Left lung (tissue), 4 donors: ENCODE measurements at regions not wholly inside any gene's neighbourhood (a gene's known extent, or its start where the extent isn't known, plus 50 kb on each side); places are given as distances from the start of the nearest gene placed in this dataset.

ENCODE experiments used
- ATAC-seq: fragments of 200-7000 bp; cut with Tn5 transposase; one replicate; pipeline ENCODE4 v1.9.1; 2020; ENCODE audit warnings: moderate library complexity
- DNase-seq, 4 donors: peaks; one replicate each; pipeline ENCODE4 v3.0.0-alpha.2; 2013 to 2020
- H3K27ac ChIP-seq, 2 donors: fragments of 200-600 bp; sonication (generic) in 1 of 2; one replicate each; pipeline versions ENCODE4 v1.5.0 to v1.8.0; 2020 to 2021
- H3K27me3 ChIP-seq, 2 donors: fragments of 200-600 bp; sonication (generic) in 1 of 2; one replicate each; pipeline versions ENCODE4 v1.5.0 to v1.8.0; 2020 to 2021
- H3K36me3 ChIP-seq, 2 donors: fragments of 200-600 bp; sonication (generic) in 1 of 2; one replicate each; pipeline versions ENCODE4 v1.5.0 to v1.8.0; 2020 to 2021
- H3K4me1 ChIP-seq, 2 donors: fragments of 200-600 bp; one replicate each; pipeline ENCODE4 v1.8.0; 2021
- H3K4me3 ChIP-seq, 2 donors: fragments of 200-600 bp; sonication (generic) in 1 of 2; one replicate each; pipeline versions ENCODE4 v1.5.0 to v1.8.0; 2020 to 2021; ENCODE audit warnings: mild to moderate bottlenecking in 1 of 2
- H3K9me3 ChIP-seq, 2 donors: fragments of 200-600 bp; sonication (generic) in 1 of 2; one replicate each; pipeline versions ENCODE4 v1.5.0 to v1.8.0; 2020 to 2021
- CTCF ChIP-seq, 2 donors: fragments of 200-600 bp; sonication (generic) in 1 of 2; IDR thresholded peaks; one replicate each; pipeline versions ENCODE4 v1.5.0 to v1.8.0; 2021; ENCODE audit warnings: antibody characterized with exemption in 2 of 2
- intact Hi-C, 2 donors: fragments of 100-400 bp; cut with DNase I; formaldehyde crosslinking; loops; one replicate each; pipeline versions ENCODE4 v1.11.2 to v1.14.2; 2022
- donor health status: DM: no; HTN: yes; CAD: no.
- donor health status: DM: no; HTN: no; CAD: no.

DNA sequence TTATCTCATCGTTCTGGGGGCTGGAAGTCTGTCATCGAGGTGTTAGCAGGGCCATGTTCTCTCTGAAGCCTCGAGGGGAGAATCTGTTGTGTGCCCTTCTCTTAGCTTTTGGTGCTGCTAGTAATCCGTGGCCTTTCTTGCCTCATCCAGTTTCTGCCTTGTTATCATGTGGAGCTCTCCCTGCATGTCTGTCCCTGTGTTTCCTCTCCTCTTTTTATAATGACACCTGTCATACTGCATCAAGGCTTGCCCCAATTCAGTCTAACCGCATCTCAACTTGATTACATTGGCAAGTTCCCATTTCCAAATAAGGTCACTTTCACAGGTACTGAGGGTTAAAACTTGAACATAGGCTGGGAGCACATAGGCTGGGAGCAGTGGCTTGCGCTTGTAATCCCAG is 82.6 kb upstream of the CNIH3 start:
- DNase-seq: no peak
- Histone ChIP-seq H3K9me3 (no peaks in the 10 kb centered on the region), H3K27ac (no peak overlapping the region), H3K4me3 (no peak overlapping the region), H3K36me3 (no peaks in the 10 kb centered on the region), H3K27me3 (no peaks in the 10 kb centered on the region), H3K4me1 (no peaks in the 10 kb centered on the region)
- no peak for ATAC-seq
- intact Hi-C loops: no loop called here
- TF ChIP-seq CTCF (IDR thresholded peaks at IDR 0.05): no peak

DNA sequence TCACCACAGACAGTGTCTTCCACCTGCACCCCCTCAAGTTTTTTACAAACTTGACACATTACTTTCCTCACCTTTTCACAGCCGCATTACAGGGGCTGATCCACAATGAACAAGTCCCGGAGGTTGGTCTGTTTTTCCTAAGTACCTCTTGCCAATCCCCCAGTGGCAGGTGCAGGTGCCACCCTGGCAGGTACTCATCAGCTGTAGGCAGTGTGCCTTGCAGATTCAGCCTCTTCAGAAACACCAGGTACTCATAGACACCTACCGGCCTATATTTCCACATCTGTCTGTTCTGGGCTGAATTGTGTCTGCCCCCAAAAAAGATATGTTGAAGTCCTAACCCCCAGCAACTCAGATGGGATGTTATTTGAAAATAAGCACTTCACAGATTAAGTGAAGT is 81.4 kb upstream of the CNIH3 start:
- TF ChIP-seq CTCF (IDR thresholded peaks at IDR 0.05): no peak
- no peaks in the 10 kb centered on the region for H3K9me3 ChIP-seq
- DNase-seq (no peak), ATAC-seq (no peak)
- no peaks in the 10 kb centered on the region for H3K27me3 ChIP-seq
- intact Hi-C loops: no loop called here
- no peaks in the 10 kb centered on the region for H3K36me3 ChIP-seq
- no peak overlapping the region for H3K27ac ChIP-seq
- no peaks in the 10 kb centered on the region for H3K4me1 ChIP-seq
- no peak overlapping the region for H3K4me3 ChIP-seq

GRCh38 chr1:224535641-224536040 is 80.5 kb upstream of the CNIH3 start:
- intact Hi-C loops: no loop called here
- no peaks in the 10 kb centered on the region for H3K27me3 ChIP-seq
- H3K4me3 ChIP-seq: no peak overlapping the region
- no peak for TF ChIP-seq CTCF (IDR thresholded peaks at IDR 0.05)
- no peak for ATAC-seq
- H3K36me3 ChIP-seq: no peaks in the 10 kb centered on the region
- no peak for DNase-seq
- no peaks in the 10 kb centered on the region for H3K4me1 ChIP-seq
- H3K27ac ChIP-seq: no peak overlapping the region
- H3K9me3 ChIP-seq: no peaks in the 10 kb centered on the region

DNA sequence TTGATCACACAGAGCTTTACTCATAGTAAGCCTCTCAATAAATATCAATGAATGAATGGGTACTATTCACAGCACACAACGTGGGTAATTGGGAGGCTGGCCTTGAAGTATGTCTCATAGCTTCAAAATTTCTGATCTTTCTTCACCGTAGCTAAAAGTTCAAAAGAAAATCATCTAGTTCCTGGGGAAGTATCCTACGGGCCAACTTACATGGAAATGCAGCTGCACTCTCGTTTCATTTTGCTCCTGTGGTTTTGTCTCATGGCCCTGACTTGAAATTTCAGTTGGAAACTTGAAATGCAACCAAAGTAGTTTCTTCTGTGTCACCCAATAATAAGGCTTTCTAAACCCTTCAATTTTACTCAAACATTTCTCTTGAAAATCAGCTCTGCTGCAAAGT is 76.1 kb upstream of the CNIH3 start:
- TF ChIP-seq CTCF (IDR thresholded peaks at IDR 0.05): no peak
- Histone ChIP-seq H3K27ac (no peak overlapping the region), H3K4me1 (peaks cover 4 to 18% of the 10 kb centered on the region in 2 donors), H3K36me3 (no peaks in the 10 kb centered on the region), H3K9me3 (no peaks in the 10 kb centered on the region), H3K27me3 (no peaks in the 10 kb centered on the region), H3K4me3 (no peak overlapping the region)
- ATAC-seq: no peak
- no peak for DNase-seq
- intact Hi-C loops: no loop called here

GRCh38 chr1:224540535-224540934 is 75.6 kb upstream of the CNIH3 start:
- no peak for DNase-seq
- intact Hi-C loops: no loop called here

More at GRCh38 chr1:224540535-224540934, 75.6 kb upstream of the CNIH3 start:
- ATAC-seq: no peak
- Histone ChIP-seq H3K4me3 (no peak overlapping the region), H3K9me3 (no peaks in the 10 kb centered on the region), H3K27me3 (no peaks in the 10 kb centered on the region), H3K4me1 (peaks cover 4 to 18% of the 10 kb centered on the region in 2 donors), H3K36me3 (no peaks in the 10 kb centered on the region), H3K27ac (no peak overlapping the region)
- no peak for TF ChIP-seq CTCF (IDR thresholded peaks at IDR 0.05)
